ENCODE measurements at regions not wholly inside any gene's neighbourhood (a gene's known extent, or its start where the extent isn't known, plus 50 kb on each side); places are given as distances from the start of the nearest gene placed in this dataset.

- TF ChIP-seq CTCF (IDR thresholded peaks at IDR 0.05 in 8 of 11, conservative IDR thresholded peaks at IDR 0.05 in 3 of 11): no peak
- TF ChIP-seq POLR2A (IDR thresholded peaks at IDR 0.05): no peak
- no peak for TF ChIP-seq POLR2AphosphoS5 (IDR thresholded peaks at IDR 0.05)
Observed at GRCh38 chr1:189435398-189435797, 1042.3 kb downstream of the BRINP3 start.
